Nephron progenitor cell (in vitro differentiated cells): ENCODE measurements at regions not wholly inside any gene's neighbourhood (a gene's known extent, or its start where the extent isn't known, plus 50 kb on each side); places are given as distances from the start of the nearest gene placed in this dataset.

Experiments used
- DNase-seq: peaks from one replicate; pipeline ENCODE4 v3.0.0; 2021
- H3K27ac Mint-ChIP-seq: 2 replicates; pipeline ENCODE4 v1.8.0; 2021; ENCODE audit warnings: mild to moderate bottlenecking, moderate library complexity, mixed read lengths
- H3K27me3 Mint-ChIP-seq: 2 replicates; pipeline ENCODE4 v1.8.0; 2021; ENCODE audit warnings: mild to moderate bottlenecking, low read depth, mixed read lengths; ENCODE audit not compliant: poor library complexity
- H3K36me3 Mint-ChIP-seq: 2 replicates; pipeline ENCODE4 v1.8.0; 2021; ENCODE audit warnings: low read depth, mixed read lengths
- H3K4me1 Mint-ChIP-seq: 2 replicates; pipeline ENCODE4 v1.8.0; 2021; ENCODE audit warnings: mixed read lengths
- H3K4me3 Mint-ChIP-seq: 2 replicates; pipeline ENCODE4 v1.8.0; 2021; ENCODE audit warnings: mild to moderate bottlenecking, moderate library complexity, mixed read lengths
- H3K9me3 Mint-ChIP-seq: 2 replicates; pipeline ENCODE4 v1.8.0; 2021; ENCODE audit warnings: mild to moderate bottlenecking, moderate library complexity, mixed read lengths
- TF ChIP-seq, protein P1 (sequence below): fragments of 200-600 bp; sonication (generic); IDR thresholded peaks from 2 replicates; pipeline ENCODE4 v1.5.0; 2021; ENCODE audit warnings: antibody characterized with exemption

DNA sequence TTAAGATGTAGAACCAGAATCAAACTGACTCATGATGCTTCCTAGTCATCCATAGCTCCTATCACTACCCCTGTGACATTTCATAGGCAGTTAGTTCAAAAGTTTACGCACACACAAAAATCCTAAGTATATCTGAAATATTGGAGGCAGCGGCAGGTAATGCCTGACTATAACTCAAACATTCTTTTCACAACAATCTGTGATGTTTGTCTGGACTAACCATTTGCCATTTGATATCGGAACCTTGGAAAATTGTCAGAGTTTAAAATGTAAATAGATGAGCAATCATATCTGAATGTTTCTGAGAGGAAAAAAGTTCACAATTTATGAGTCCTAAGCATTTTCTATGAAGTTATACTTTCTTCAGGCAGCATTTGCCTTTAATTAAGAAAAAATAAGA, 1078.2 kb downstream of the EPHA7 start:
- H3K9me3 Mint-ChIP-seq, result no peaks in the 10 kb centered on the region
- DNase-seq, result no peak
- H3K27ac Mint-ChIP-seq, result no peak overlapping the region
- peaks cover 21% of the 10 kb centered on the region for H3K4me1 Mint-ChIP-seq
- H3K36me3 Mint-ChIP-seq, result no peaks in the 10 kb centered on the region
- TF ChIP-seq, protein P1, sequence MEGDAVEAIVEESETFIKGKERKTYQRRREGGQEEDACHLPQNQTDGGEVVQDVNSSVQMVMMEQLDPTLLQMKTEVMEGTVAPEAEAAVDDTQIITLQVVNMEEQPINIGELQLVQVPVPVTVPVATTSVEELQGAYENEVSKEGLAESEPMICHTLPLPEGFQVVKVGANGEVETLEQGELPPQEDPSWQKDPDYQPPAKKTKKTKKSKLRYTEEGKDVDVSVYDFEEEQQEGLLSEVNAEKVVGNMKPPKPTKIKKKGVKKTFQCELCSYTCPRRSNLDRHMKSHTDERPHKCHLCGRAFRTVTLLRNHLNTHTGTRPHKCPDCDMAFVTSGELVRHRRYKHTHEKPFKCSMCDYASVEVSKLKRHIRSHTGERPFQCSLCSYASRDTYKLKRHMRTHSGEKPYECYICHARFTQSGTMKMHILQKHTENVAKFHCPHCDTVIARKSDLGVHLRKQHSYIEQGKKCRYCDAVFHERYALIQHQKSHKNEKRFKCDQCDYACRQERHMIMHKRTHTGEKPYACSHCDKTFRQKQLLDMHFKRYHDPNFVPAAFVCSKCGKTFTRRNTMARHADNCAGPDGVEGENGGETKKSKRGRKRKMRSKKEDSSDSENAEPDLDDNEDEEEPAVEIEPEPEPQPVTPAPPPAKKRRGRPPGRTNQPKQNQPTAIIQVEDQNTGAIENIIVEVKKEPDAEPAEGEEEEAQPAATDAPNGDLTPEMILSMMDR, result no peak
- H3K27me3 Mint-ChIP-seq, result no peaks in the 10 kb centered on the region
- H3K4me3 Mint-ChIP-seq, result no peak overlapping the region

DNA sequence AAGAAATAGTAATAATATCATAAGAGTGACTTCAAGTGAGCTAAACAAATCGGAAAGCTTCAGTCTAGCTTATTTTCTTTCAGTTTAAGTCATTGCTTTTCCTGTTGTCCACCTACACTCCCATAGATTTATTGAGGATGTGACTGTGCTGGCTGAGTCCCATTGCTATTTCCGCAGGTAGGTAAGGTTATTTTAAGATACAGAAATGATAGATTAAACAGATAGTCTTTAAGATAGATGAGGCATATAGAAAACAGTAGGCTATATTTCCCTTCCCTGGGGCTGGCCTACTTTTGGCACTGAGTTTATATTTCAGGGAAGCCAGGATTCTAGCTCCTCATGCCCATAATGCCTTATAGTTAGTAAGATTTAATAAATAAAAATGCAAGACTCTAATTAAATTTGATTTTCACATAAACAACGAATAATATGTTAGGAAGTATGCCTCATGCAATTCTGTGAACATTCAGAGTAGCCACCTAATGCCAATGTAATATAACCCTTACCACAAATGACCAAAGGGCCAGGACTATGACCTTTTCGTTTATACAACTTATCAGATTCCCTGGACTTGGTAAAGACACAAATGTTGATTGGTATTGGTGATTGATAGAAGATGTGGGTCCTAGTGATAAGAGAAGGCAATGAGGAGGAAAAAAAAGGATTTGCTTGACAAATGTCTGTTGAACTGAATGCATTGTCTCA, 1079.3 kb downstream of the EPHA7 start:
- Mint-ChIP-seq H3K4me1 (peaks cover 21% of the 10 kb centered on the region), H3K4me3 (no peak overlapping the region), H3K9me3 (no peaks in the 10 kb centered on the region), H3K27ac (peak overlapping the region; percentile 70), H3K36me3 (no peaks in the 10 kb centered on the region), H3K27me3 (no peaks in the 10 kb centered on the region)
- TF ChIP-seq, protein P1, result no peak
- DNase-seq, result no peak

DNA sequence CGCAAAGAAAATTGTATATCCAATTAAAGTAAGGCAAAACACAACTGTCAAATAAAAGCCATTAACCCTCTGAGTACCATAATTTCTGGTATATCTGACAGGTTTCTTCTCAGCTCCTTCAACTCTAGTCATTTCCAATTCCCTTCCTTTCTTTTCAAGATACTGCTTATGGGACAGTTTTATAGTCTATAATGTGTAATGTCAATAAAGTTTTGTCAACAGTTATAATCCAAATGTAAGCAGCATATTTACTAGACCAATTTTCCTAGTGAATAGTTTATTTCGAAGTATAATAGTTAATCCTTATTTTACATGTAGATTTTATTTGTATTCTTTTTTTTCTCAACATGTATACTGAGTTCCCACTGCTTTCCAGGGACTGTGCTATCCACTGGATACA, 1081.8 kb downstream of the EPHA7 start:
- DNase-seq, result no peak
- Mint-ChIP-seq H3K4me3 (no peak overlapping the region), H3K9me3 (no peaks in the 10 kb centered on the region), H3K4me1 (peaks cover 21% of the 10 kb centered on the region), H3K27ac (peak overlapping the region; percentile 2), H3K36me3 (no peaks in the 10 kb centered on the region), H3K27me3 (no peaks in the 10 kb centered on the region)
- TF ChIP-seq, protein P1, result no peak

DNA sequence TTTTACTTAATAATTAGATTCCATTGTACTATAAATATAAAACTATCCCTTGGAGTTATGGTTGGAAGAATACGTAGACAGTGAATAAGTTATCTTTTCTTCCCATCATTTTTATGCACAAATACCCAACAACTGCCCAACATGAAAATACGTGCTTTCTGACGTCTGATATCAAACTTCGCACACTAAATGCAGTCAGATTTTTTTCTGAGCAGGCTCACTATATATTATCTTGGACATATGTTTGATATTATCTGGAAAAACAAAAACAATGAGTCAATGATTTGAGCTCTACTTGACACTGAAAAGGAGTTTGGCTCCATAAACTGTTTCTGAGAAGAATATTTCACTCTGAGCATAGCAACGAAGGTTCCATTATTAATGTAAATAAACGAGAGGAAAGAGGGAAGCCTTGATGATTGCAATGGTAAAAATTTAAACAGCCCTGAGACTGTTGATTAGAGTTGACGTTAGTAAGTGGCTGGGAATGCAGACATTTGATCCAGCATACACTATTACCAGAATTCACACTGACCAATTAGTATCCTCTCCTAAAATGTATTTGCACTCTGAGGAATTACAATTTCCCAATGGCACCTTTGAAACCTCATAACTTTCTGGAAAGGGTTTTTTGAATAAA, 1090.0 kb downstream of the EPHA7 start:
- Mint-ChIP-seq H3K4me1 (no peaks in the 10 kb centered on the region), H3K27me3 (no peaks in the 10 kb centered on the region), H3K36me3 (no peaks in the 10 kb centered on the region), H3K4me3 (no peak overlapping the region), H3K9me3 (no peaks in the 10 kb centered on the region), H3K27ac (no peak overlapping the region)
- DNase-seq, result no peak
- TF ChIP-seq, protein P1, result no peak

DNA sequence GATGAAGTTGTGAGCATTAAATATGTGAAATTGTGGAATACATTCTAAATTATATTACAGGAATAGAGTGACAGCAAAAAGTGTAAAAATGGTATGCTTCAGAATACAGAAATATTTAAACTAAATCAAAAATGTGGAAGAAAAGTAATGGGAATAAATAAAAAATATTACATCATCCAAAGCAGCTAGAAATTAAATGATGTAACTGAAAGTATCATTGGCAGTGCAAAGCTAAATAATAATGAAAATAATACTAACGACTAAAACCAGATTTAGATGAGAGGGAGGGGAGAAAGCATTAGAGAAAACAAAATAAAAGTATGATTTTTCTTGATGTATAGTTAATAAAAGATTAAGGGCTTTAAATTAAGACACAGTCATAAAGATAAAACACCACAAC, 1104.0 kb downstream of the EPHA7 start:
- H3K36me3 Mint-ChIP-seq, result no peaks in the 10 kb centered on the region
- no peak overlapping the region for H3K4me3 Mint-ChIP-seq
- TF ChIP-seq, protein P1, result no peak
- DNase-seq, result no peak
- peaks cover 7% of the 10 kb centered on the region for H3K9me3 Mint-ChIP-seq
- no peak overlapping the region for H3K27ac Mint-ChIP-seq
- no peaks in the 10 kb centered on the region for H3K27me3 Mint-ChIP-seq
- H3K4me1 Mint-ChIP-seq, result no peaks in the 10 kb centered on the region

DNA sequence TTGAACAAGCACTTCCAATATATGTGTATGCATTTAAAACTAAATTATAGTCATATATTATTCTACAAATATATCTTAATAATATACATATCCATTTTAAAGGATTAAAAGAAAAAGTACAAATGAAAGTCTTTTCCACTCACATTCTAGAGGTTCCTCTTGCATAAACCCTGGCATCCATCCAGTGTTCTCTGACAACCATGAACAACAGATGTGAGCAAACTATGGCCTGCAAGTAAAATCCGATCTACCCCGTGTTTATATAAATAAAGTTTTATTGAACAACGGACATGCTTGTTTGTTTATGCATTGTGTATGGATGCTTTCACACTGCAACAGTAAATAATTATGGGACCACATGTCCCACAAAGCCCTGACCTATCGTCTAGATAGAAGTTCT, 1122.3 kb downstream of the EPHA7 start:
- no peaks in the 10 kb centered on the region for H3K4me1 Mint-ChIP-seq
- TF ChIP-seq, protein P1, result no peak
- no peak overlapping the region for H3K27ac Mint-ChIP-seq
- H3K36me3 Mint-ChIP-seq, result no peaks in the 10 kb centered on the region
- H3K4me3 Mint-ChIP-seq, result no peak overlapping the region
- H3K27me3 Mint-ChIP-seq, result peaks cover 6% of the 10 kb centered on the region
- no peaks in the 10 kb centered on the region for H3K9me3 Mint-ChIP-seq
- no peak for DNase-seq
